ENCODE measurements at regions not wholly inside any gene's neighbourhood (a gene's known extent, or its start where the extent isn't known, plus 50 kb on each side); places are given as distances from the start of the nearest gene placed in this dataset.

GRCh38 chr6:84902354-84902928 is 138.0 kb upstream of the TBX18 start:
- no peaks in the 10 kb centered on the region for H3K27me3 ChIP-seq (ENCODE audit: low read length)
- no peaks in the 10 kb centered on the region for H4K20me1 ChIP-seq (ENCODE audit: low read depth, low read length)
- H3K9ac ChIP-seq (ENCODE audit: low read length) = no peak overlapping the region
- no peak overlapping the region for H3K27ac ChIP-seq (ENCODE audit: low read depth, low read length)
- H3K36me3 ChIP-seq (ENCODE audit: low read length) = no peaks in the 10 kb centered on the region
- TF ChIP-seq EZH2phosphoT487 (conservative IDR thresholded peaks at IDR 0.05; ENCODE audit: low read length) (no peak), CTCF (IDR thresholded peaks at IDR 0.05; ENCODE audit: insufficient read depth, low read length, poor library complexity, severe bottlenecking) (no peak)
- H3F3A ChIP-seq (ENCODE audit: insufficient read depth) = no peaks in the 10 kb centered on the region
- H3K79me2 ChIP-seq (ENCODE audit: insufficient read depth, low read length) = no peaks in the 10 kb centered on the region
- H2AFZ ChIP-seq (ENCODE audit: low read depth, low read length, severe bottlenecking) = no peak overlapping the region
- no peak overlapping the region for H3K4me2 ChIP-seq (ENCODE audit: low read depth, low read length, poor library complexity, severe bottlenecking)
- no peak overlapping the region for H3K4me3 ChIP-seq (ENCODE audit: insufficient read depth, low read length, poor library complexity, severe bottlenecking)
- H3K9me3 ChIP-seq (ENCODE audit: insufficient read depth, low read length) = no peaks in the 10 kb centered on the region
- H3K9me2 ChIP-seq (replicated peaks; ENCODE audit: insufficient read depth, low read length) = no peaks in the 10 kb centered on the region

- H3K9me3 ChIP-seq (ENCODE audit: insufficient read depth, low read length) = no peaks in the 10 kb centered on the region
- H3K9me2 ChIP-seq (replicated peaks; ENCODE audit: insufficient read depth, low read length) = no peaks in the 10 kb centered on the region
- H4K20me1 ChIP-seq (ENCODE audit: low read depth, low read length) = no peaks in the 10 kb centered on the region
- no peak overlapping the region for H2AFZ ChIP-seq (ENCODE audit: low read depth, low read length, severe bottlenecking)
- no peak overlapping the region for H3K4me2 ChIP-seq (ENCODE audit: low read depth, low read length, poor library complexity, severe bottlenecking)
- no peaks in the 10 kb centered on the region for H3F3A ChIP-seq (ENCODE audit: insufficient read depth)
- H3K27ac ChIP-seq (ENCODE audit: low read depth, low read length) = no peak overlapping the region
- no peak overlapping the region for H3K4me3 ChIP-seq (ENCODE audit: insufficient read depth, low read length, poor library complexity, severe bottlenecking)
- no peak for TF ChIP-seq EZH2phosphoT487 (conservative IDR thresholded peaks at IDR 0.05; ENCODE audit: low read length)
- no peak for TF ChIP-seq CTCF (IDR thresholded peaks at IDR 0.05; ENCODE audit: insufficient read depth, low read length, poor library complexity, severe bottlenecking)
- H3K36me3 ChIP-seq (ENCODE audit: low read length) = no peaks in the 10 kb centered on the region
- H3K9ac ChIP-seq (ENCODE audit: low read length) = no peak overlapping the region
- no peaks in the 10 kb centered on the region for H3K27me3 ChIP-seq (ENCODE audit: low read length)
- no peaks in the 10 kb centered on the region for H3K79me2 ChIP-seq (ENCODE audit: insufficient read depth, low read length)
Measured at GRCh38 chr6:84897988-84898594, 133.7 kb upstream of the TBX18 start.

GRCh38 chr6:84897011-84897410 is 132.6 kb upstream of the TBX18 start:
- no peaks in the 10 kb centered on the region for H3K9me3 ChIP-seq (ENCODE audit: insufficient read depth, low read length)
- TF ChIP-seq EZH2phosphoT487 (conservative IDR thresholded peaks at IDR 0.05; ENCODE audit: low read length) (no peak), CTCF (IDR thresholded peaks at IDR 0.05; ENCODE audit: insufficient read depth, low read length, poor library complexity, severe bottlenecking) (no peak)
- no peak overlapping the region for H3K9ac ChIP-seq (ENCODE audit: low read length)
- no peak overlapping the region for H3K27ac ChIP-seq (ENCODE audit: low read depth, low read length)
- no peaks in the 10 kb centered on the region for H3K36me3 ChIP-seq (ENCODE audit: low read length)
- no peaks in the 10 kb centered on the region for H4K20me1 ChIP-seq (ENCODE audit: low read depth, low read length)
- H3K4me2 ChIP-seq (ENCODE audit: low read depth, low read length, poor library complexity, severe bottlenecking) = no peak overlapping the region
- H3K9me2 ChIP-seq (replicated peaks; ENCODE audit: insufficient read depth, low read length) = no peaks in the 10 kb centered on the region
- no peak overlapping the region for H2AFZ ChIP-seq (ENCODE audit: low read depth, low read length, severe bottlenecking)
- no peaks in the 10 kb centered on the region for H3F3A ChIP-seq (ENCODE audit: insufficient read depth)
- H3K4me3 ChIP-seq (ENCODE audit: insufficient read depth, low read length, poor library complexity, severe bottlenecking) = no peak overlapping the region
- no peaks in the 10 kb centered on the region for H3K27me3 ChIP-seq (ENCODE audit: low read length)
- no peaks in the 10 kb centered on the region for H3K79me2 ChIP-seq (ENCODE audit: insufficient read depth, low read length)
